K562 (cell line): ENCODE measurements at regions not wholly inside any gene's neighbourhood (a gene's known extent, or its start where the extent isn't known, plus 50 kb on each side); places are given as distances from the start of the nearest gene placed in this dataset.

Experiments used
- ATF1 ChIP-seq, 2 experiments: fragments of 450-650 bp in 1 of 2; IDR thresholded peaks; 2 replicates each; pipeline ENCODE4 v1.6.1; 2016; ENCODE audit warnings: missing compliant biosample characterization in 1 of 2, missing genetic modification characterization in 1 of 2
- CBX3 ChIP-seq, 2 experiments: IDR thresholded peaks; 1 replicate in 1 of 2; 2 replicates in 1 of 2; pipeline ENCODE4 v1.6.1; 2012; ENCODE audit warnings: inconsistent platforms in 2 of 2, low read length in 2 of 2, borderline replicate concordance in 1 of 2, control low read depth in 1 of 2
- CCAR2 ChIP-seq: fragments of 200-400 bp; formaldehyde crosslinking; IDR thresholded peaks from 2 replicates; pipeline ENCODE4 v1.6.1; 2017; ENCODE audit warnings: mild to moderate bottlenecking, low read depth, low read length
- EP300 ChIP-seq: IDR thresholded peaks from 2 replicates; pipeline ENCODE4 v1.6.1; 2012; ENCODE audit warnings: low read length, improper control_type of control experiment
- MYNN ChIP-seq, 2 experiments: sonication (generic); formaldehyde crosslinking in 1 of 2; IDR thresholded peaks; 2 replicates each; pipeline versions ENCODE4 v1.5.0 to v1.6.1; 2016 to 2020; ENCODE audit warnings: antibody characterized with exemption in 1 of 2, missing genetic modification reagents in 1 of 2
- SRSF3 ChIP-seq: fragments of 200-400 bp; formaldehyde crosslinking; IDR thresholded peaks from 2 replicates; pipeline ENCODE4 v1.6.1; 2016; ENCODE audit warnings: mild to moderate bottlenecking, low read length, moderate library complexity; ENCODE audit not compliant: insufficient read depth
- ZBTB8A ChIP-seq: fragments of 450-650 bp; IDR thresholded peaks from 2 replicates; pipeline ENCODE4 v1.6.1; 2018; ENCODE audit warnings: mild to moderate bottlenecking, moderate library complexity; ENCODE audit not compliant: partially characterized antibody
- ZNF12 ChIP-seq: sonication (generic); formaldehyde crosslinking; IDR thresholded peaks from 2 replicates; pipeline ENCODE4 v1.4.0; 2020; ENCODE audit warnings: mild to moderate bottlenecking, missing genetic modification reagents
- TF ChIP-seq, protein P1 (sequence below), 2 experiments: fragments of 450-650 bp in 1 of 2; IDR thresholded peaks; 2 replicates each; pipeline ENCODE4 v1.6.1; 2011 to 2017; ENCODE audit warnings: low read depth in 2 of 2, antibody characterized with exemption in 1 of 2, borderline replicate concordance in 1 of 2, low read length in 1 of 2, mild to moderate bottlenecking in 1 of 2, mixed read lengths in 1 of 2; ENCODE audit not compliant: control insufficient read depth in 1 of 2
- TF ChIP-seq, protein P2 (sequence below): fragments of 200-600 bp; sonication (generic); IDR thresholded peaks from one replicate; pipeline ENCODE4 v1.6.1; 2012; ENCODE audit warnings: mild to moderate bottlenecking, low read depth, low read length, inconsistent platforms
- TF ChIP-seq, protein P3 (sequence below): sonication (generic); formaldehyde crosslinking; IDR thresholded peaks from 2 replicates; pipeline ENCODE4 v1.5.0; 2020; ENCODE audit warnings: missing genetic modification reagents
- TF ChIP-seq, protein P4 (sequence below), 3 experiments: IDR thresholded peaks in 2 of 3; conservative IDR thresholded peaks in 1 of 3; 2 replicates each; pipeline ENCODE4 v1.5.1; 2011 to 2012; ENCODE audit warnings: low read length in 3 of 3, mild to moderate bottlenecking in 3 of 3, control low read depth in 2 of 3, improper control_type of control experiment in 1 of 3, inconsistent platforms in 1 of 3, low read depth in 1 of 3, mixed read lengths in 1 of 3, moderate library complexity in 1 of 3; ENCODE audit not compliant: insufficient read depth in 2 of 3

DNA sequence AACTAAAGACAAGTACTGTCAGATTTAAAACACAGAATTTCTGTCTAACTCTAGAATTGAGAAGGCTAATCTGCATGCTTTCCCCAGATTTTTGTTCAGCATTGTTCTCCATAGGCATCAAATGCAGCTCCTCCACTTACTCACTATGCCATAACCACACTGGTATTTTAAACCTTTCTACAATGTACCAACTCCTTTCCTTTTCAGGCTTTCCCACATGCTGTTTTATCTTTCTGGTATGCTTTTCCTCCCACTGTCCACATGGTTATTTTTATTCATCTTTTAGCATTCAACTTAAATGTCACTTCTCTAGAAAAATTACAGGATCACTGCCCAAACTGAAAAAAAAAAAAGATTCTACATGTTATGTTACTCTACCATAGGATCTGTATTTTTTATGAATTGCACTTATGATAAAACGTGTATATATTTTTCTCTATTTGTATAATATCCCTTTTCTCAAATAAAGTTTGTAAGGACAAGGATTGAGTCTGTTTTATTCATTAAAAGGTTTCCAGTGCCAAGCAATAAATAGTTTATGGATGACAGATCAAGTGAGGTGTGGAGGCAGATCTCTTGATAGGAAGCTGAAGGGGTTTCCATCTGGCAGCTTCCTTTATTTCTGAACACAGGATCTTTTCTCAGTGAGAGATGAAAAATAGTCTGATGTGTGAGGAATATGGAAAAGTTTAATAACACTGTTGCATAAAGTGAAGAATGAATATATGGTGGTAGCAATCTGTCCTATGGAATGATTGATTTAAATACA lies 1064.5 kb downstream of the ZPLD1 start:
- TF ChIP-seq, protein P1, sequence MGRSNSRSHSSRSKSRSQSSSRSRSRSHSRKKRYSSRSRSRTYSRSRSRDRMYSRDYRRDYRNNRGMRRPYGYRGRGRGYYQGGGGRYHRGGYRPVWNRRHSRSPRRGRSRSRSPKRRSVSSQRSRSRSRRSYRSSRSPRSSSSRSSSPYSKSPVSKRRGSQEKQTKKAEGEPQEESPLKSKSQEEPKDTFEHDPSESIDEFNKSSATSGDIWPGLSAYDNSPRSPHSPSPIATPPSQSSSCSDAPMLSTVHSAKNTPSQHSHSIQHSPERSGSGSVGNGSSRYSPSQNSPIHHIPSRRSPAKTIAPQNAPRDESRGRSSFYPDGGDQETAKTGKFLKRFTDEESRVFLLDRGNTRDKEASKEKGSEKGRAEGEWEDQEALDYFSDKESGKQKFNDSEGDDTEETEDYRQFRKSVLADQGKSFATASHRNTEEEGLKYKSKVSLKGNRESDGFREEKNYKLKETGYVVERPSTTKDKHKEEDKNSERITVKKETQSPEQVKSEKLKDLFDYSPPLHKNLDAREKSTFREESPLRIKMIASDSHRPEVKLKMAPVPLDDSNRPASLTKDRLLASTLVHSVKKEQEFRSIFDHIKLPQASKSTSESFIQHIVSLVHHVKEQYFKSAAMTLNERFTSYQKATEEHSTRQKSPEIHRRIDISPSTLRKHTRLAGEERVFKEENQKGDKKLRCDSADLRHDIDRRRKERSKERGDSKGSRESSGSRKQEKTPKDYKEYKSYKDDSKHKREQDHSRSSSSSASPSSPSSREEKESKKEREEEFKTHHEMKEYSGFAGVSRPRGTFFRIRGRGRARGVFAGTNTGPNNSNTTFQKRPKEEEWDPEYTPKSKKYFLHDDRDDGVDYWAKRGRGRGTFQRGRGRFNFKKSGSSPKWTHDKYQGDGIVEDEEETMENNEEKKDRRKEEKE (IDR thresholded peaks at IDR 0.05; ENCODE audit: borderline replicate concordance in 1 of 2, control insufficient read depth in 1 of 2, low read depth in 2 of 2, low read length in 1 of 2), result no peak
- no peak for TF ChIP-seq SRSF3
- TF ChIP-seq, protein P2, sequence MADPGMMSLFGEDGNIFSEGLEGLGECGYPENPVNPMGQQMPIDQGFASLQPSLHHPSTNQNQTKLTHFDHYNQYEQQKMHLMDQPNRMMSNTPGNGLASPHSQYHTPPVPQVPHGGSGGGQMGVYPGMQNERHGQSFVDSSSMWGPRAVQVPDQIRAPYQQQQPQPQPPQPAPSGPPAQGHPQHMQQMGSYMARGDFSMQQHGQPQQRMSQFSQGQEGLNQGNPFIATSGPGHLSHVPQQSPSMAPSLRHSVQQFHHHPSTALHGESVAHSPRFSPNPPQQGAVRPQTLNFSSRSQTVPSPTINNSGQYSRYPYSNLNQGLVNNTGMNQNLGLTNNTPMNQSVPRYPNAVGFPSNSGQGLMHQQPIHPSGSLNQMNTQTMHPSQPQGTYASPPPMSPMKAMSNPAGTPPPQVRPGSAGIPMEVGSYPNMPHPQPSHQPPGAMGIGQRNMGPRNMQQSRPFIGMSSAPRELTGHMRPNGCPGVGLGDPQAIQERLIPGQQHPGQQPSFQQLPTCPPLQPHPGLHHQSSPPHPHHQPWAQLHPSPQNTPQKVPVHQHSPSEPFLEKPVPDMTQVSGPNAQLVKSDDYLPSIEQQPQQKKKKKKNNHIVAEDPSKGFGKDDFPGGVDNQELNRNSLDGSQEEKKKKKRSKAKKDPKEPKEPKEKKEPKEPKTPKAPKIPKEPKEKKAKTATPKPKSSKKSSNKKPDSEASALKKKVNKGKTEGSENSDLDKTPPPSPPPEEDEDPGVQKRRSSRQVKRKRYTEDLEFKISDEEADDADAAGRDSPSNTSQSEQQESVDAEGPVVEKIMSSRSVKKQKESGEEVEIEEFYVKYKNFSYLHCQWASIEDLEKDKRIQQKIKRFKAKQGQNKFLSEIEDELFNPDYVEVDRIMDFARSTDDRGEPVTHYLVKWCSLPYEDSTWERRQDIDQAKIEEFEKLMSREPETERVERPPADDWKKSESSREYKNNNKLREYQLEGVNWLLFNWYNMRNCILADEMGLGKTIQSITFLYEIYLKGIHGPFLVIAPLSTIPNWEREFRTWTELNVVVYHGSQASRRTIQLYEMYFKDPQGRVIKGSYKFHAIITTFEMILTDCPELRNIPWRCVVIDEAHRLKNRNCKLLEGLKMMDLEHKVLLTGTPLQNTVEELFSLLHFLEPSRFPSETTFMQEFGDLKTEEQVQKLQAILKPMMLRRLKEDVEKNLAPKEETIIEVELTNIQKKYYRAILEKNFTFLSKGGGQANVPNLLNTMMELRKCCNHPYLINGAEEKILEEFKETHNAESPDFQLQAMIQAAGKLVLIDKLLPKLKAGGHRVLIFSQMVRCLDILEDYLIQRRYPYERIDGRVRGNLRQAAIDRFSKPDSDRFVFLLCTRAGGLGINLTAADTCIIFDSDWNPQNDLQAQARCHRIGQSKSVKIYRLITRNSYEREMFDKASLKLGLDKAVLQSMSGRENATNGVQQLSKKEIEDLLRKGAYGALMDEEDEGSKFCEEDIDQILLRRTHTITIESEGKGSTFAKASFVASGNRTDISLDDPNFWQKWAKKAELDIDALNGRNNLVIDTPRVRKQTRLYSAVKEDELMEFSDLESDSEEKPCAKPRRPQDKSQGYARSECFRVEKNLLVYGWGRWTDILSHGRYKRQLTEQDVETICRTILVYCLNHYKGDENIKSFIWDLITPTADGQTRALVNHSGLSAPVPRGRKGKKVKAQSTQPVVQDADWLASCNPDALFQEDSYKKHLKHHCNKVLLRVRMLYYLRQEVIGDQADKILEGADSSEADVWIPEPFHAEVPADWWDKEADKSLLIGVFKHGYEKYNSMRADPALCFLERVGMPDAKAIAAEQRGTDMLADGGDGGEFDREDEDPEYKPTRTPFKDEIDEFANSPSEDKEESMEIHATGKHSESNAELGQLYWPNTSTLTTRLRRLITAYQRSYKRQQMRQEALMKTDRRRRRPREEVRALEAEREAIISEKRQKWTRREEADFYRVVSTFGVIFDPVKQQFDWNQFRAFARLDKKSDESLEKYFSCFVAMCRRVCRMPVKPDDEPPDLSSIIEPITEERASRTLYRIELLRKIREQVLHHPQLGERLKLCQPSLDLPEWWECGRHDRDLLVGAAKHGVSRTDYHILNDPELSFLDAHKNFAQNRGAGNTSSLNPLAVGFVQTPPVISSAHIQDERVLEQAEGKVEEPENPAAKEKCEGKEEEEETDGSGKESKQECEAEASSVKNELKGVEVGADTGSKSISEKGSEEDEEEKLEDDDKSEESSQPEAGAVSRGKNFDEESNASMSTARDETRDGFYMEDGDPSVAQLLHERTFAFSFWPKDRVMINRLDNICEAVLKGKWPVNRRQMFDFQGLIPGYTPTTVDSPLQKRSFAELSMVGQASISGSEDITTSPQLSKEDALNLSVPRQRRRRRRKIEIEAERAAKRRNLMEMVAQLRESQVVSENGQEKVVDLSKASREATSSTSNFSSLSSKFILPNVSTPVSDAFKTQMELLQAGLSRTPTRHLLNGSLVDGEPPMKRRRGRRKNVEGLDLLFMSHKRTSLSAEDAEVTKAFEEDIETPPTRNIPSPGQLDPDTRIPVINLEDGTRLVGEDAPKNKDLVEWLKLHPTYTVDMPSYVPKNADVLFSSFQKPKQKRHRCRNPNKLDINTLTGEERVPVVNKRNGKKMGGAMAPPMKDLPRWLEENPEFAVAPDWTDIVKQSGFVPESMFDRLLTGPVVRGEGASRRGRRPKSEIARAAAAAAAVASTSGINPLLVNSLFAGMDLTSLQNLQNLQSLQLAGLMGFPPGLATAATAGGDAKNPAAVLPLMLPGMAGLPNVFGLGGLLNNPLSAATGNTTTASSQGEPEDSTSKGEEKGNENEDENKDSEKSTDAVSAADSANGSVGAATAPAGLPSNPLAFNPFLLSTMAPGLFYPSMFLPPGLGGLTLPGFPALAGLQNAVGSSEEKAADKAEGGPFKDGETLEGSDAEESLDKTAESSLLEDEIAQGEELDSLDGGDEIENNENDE, result no peak
- TF ChIP-seq CBX3 (IDR thresholded peaks at IDR 0.05; ENCODE audit: borderline replicate concordance in 1 of 2, low read length in 2 of 2), result no peak
- TF ChIP-seq ZNF12 (CRISPR knock-in tag), result no peak
- TF ChIP-seq MYNN (IDR thresholded peaks at IDR 0.05), result no peak
- no peak for TF ChIP-seq MYNN (CRISPR knock-in tag; IDR thresholded peaks at IDR 0.05)
- TF ChIP-seq, protein P3, sequence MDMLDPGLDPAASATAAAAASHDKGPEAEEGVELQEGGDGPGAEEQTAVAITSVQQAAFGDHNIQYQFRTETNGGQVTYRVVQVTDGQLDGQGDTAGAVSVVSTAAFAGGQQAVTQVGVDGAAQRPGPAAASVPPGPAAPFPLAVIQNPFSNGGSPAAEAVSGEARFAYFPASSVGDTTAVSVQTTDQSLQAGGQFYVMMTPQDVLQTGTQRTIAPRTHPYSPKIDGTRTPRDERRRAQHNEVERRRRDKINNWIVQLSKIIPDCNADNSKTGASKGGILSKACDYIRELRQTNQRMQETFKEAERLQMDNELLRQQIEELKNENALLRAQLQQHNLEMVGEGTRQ (CRISPR knock-in tag), result no peak
- no peak for TF ChIP-seq CCAR2
- no peak for TF ChIP-seq ZBTB8A
- no peak for TF ChIP-seq EP300
- TF ChIP-seq, protein P4, sequence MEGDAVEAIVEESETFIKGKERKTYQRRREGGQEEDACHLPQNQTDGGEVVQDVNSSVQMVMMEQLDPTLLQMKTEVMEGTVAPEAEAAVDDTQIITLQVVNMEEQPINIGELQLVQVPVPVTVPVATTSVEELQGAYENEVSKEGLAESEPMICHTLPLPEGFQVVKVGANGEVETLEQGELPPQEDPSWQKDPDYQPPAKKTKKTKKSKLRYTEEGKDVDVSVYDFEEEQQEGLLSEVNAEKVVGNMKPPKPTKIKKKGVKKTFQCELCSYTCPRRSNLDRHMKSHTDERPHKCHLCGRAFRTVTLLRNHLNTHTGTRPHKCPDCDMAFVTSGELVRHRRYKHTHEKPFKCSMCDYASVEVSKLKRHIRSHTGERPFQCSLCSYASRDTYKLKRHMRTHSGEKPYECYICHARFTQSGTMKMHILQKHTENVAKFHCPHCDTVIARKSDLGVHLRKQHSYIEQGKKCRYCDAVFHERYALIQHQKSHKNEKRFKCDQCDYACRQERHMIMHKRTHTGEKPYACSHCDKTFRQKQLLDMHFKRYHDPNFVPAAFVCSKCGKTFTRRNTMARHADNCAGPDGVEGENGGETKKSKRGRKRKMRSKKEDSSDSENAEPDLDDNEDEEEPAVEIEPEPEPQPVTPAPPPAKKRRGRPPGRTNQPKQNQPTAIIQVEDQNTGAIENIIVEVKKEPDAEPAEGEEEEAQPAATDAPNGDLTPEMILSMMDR (IDR thresholded peaks at IDR 0.05 in 2 of 3, conservative IDR thresholded peaks at IDR 0.05 in 1 of 3; ENCODE audit: insufficient read depth in 2 of 3, low read depth in 1 of 3, low read length in 3 of 3), result no peak
- no peak for TF ChIP-seq ATF1 (CRISPR knock-in tag; IDR thresholded peaks at IDR 0.05)
- no peak for TF ChIP-seq ATF1 (tag; IDR thresholded peaks at IDR 0.05)
